HG03571 (cell line): ENCODE measurements at regions not wholly inside any gene's neighbourhood (a gene's known extent, or its start where the extent isn't known, plus 50 kb on each side); places are given as distances from the start of the nearest gene placed in this dataset.
"Not testable (repeated sequence)": the region's sequence is repeated elsewhere in the genome, so short reads cannot be mapped to it uniquely, and the experiment has no call there.

Source experiments
- ATAC-seq: cut with Tn5 transposase; IDR thresholded peaks from one replicate; pipeline ENCODE4 v1.9.1; 2021; ENCODE audit not compliant: unreplicated experiment

GRCh38 chrX:122140219-122140618 lies 1043.9 kb upstream of the GRIA3 start:
- not testable (repeated sequence) for ATAC-seq

- no peak for ATAC-seq
Observed at GRCh38 chrX:122154019-122154418, 1030.1 kb upstream of the GRIA3 start.

- ATAC-seq, result no peak
Observed at GRCh38 chrX:122168241-122168640, 1015.8 kb upstream of the GRIA3 start.

- no peak for ATAC-seq
Observed at GRCh38 chrX:122184791-122185190, 999.3 kb upstream of the GRIA3 start.

GRCh38 chrX:122187069-122187713 lies 996.9 kb upstream of the GRIA3 start:
- no peak for ATAC-seq

- ATAC-seq, result no peak
Observed at GRCh38 chrX:122188751-122189150, 995.3 kb upstream of the GRIA3 start.

- no peak for ATAC-seq
Observed at GRCh38 chrX:122196343-122196742, 987.7 kb upstream of the GRIA3 start.

- no peak for ATAC-seq
Observed at GRCh38 chrX:122203399-122203798, 980.7 kb upstream of the GRIA3 start.

GRCh38 chrX:122218666-122219065 lies 965.4 kb upstream of the GRIA3 start:
- no peak for ATAC-seq

- ATAC-seq, result no peak
Observed at GRCh38 chrX:122219226-122219625, 964.9 kb upstream of the GRIA3 start.

GRCh38 chrX:122219735-122220134 lies 964.3 kb upstream of the GRIA3 start:
- ATAC-seq, result no peak

- ATAC-seq, result no peak
Observed at GRCh38 chrX:122220644-122221373, 963.3 kb upstream of the GRIA3 start.

GRCh38 chrX:122221810-122222209 lies 962.3 kb upstream of the GRIA3 start:
- not testable (repeated sequence) for ATAC-seq

- not testable (repeated sequence) for ATAC-seq
Observed at GRCh38 chrX:122224137-122224536, 959.9 kb upstream of the GRIA3 start.

- no peak for ATAC-seq
Observed at GRCh38 chrX:122238801-122239200, 945.3 kb upstream of the GRIA3 start.

GRCh38 chrX:122241959-122242358 lies 942.1 kb upstream of the GRIA3 start:
- ATAC-seq, result no peak

- no peak for ATAC-seq
Observed at GRCh38 chrX:122244080-122244479, 940.0 kb upstream of the GRIA3 start.

GRCh38 chrX:122245175-122245574 lies 938.9 kb upstream of the GRIA3 start:
- ATAC-seq, result no peak

- ATAC-seq, result no peak
Observed at GRCh38 chrX:122245943-122246342, 938.1 kb upstream of the GRIA3 start.

GRCh38 chrX:122246937-122247336 lies 937.1 kb upstream of the GRIA3 start:
- ATAC-seq, result no peak

GRCh38 chrX:122248681-122249080 lies 935.4 kb upstream of the GRIA3 start:
- no peak for ATAC-seq

- no peak for ATAC-seq
Observed at GRCh38 chrX:122252454-122252853, 931.6 kb upstream of the GRIA3 start.

GRCh38 chrX:122268353-122268752 lies 915.7 kb upstream of the GRIA3 start:
- no peak for ATAC-seq
